ENCODE measurements at regions not wholly inside any gene's neighbourhood (a gene's known extent, or its start where the extent isn't known, plus 50 kb on each side); places are given as distances from the start of the nearest gene placed in this dataset.

- DNase-seq (ENCODE audit: low read depth) = no peak
- TF ChIP-seq CTCF (IDR thresholded peaks at IDR 0.05; ENCODE audit: low read length, missing control alignments) = no peak
These were observed 873.2 kb downstream of the RPA4 start for GRCh38 chrX:97756879-97757278.

GRCh38 chrX:97763391-97763790 is 879.7 kb downstream of the RPA4 start:
- no peak for TF ChIP-seq CTCF (IDR thresholded peaks at IDR 0.05; ENCODE audit: low read length, missing control alignments)
- no peak for DNase-seq (ENCODE audit: low read depth)

More at GRCh38 chrX:97756879-97757278, 873.2 kb downstream of the RPA4 start:
- H3K4me3 ChIP-seq (replicated peaks; ENCODE audit: low read depth, low read length) = no peak overlapping the region

GRCh38 chrX:97763981-97764380 is 880.3 kb downstream of the RPA4 start:
- TF ChIP-seq CTCF (IDR thresholded peaks at IDR 0.05; ENCODE audit: low read length, missing control alignments) = no peak
- DNase-seq (ENCODE audit: low read depth) = no peak
- H3K4me3 ChIP-seq (replicated peaks; ENCODE audit: low read depth, low read length) = no peak overlapping the region

More at GRCh38 chrX:97763391-97763790, 879.7 kb downstream of the RPA4 start:
- H3K4me3 ChIP-seq (replicated peaks; ENCODE audit: low read depth, low read length) = no peak overlapping the region

GRCh38 chrX:97766501-97767095 is 882.9 kb downstream of the RPA4 start:
- DNase-seq (ENCODE audit: low read depth) = no peak
- TF ChIP-seq CTCF (IDR thresholded peaks at IDR 0.05; ENCODE audit: low read length, missing control alignments) = no peak
- no peak overlapping the region for H3K4me3 ChIP-seq (replicated peaks; ENCODE audit: low read depth, low read length)

- H3K4me3 ChIP-seq (replicated peaks; ENCODE audit: low read depth, low read length) = no peak overlapping the region
- DNase-seq (ENCODE audit: low read depth) = no peak
- no peak for TF ChIP-seq CTCF (IDR thresholded peaks at IDR 0.05; ENCODE audit: low read length, missing control alignments)
These were observed 903.6 kb downstream of the RPA4 start for GRCh38 chrX:97787311-97787710.

GRCh38 chrX:97787849-97788248 is 904.1 kb downstream of the RPA4 start:
- DNase-seq (ENCODE audit: low read depth) = no peak
- no peak overlapping the region for H3K4me3 ChIP-seq (replicated peaks; ENCODE audit: low read depth, low read length)
- TF ChIP-seq CTCF (IDR thresholded peaks at IDR 0.05; ENCODE audit: low read length, missing control alignments) = no peak

GRCh38 chrX:97790850-97791249 is 907.1 kb downstream of the RPA4 start:
- DNase-seq (ENCODE audit: low read depth) = no peak
- TF ChIP-seq CTCF (IDR thresholded peaks at IDR 0.05; ENCODE audit: low read length, missing control alignments) = no peak

More at GRCh38 chrX:97790850-97791249, 907.1 kb downstream of the RPA4 start:
- H3K4me3 ChIP-seq (replicated peaks; ENCODE audit: low read depth, low read length) = no peak overlapping the region

Measured in fibroblast of pulmonary artery (primary cell).